ENCODE measurements at regions not wholly inside any gene's neighbourhood (a gene's known extent, or its start where the extent isn't known, plus 50 kb on each side); places are given as distances from the start of the nearest gene placed in this dataset.

DNA sequence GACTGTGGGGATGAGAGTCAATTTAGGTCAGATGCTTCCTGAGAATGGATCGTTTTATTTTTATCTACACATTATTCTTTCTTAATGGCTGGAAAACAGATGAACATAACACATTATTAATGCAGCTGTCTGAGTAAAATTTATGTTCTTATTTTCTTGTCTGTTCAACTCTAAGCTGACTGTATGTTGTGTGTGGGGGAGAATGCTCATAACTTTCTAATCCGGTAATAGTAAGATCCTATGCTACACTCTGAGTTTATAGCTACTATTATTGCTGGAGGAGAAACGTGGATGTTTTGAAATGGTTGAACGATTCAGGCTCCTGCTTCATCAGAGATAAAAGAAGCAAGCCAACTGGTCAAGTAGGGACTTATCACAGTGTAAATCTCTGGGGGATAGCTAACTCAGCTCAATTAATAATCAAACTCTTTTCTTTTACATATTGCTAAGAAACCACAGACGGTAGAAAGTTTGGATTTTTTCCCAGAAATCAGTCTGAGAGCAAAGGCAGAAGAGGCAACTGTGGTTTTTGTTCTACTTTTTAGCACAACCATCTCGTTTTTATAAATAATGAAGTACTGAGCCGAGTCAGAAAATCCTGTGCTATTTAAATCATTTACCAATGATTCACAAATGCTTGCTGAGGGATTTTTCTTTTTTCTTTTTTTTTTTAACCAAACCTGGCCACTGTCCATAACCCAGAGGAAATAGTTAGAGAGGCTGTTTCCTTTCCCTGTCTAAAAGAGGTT is 265.0 kb upstream of the FAM174A start:
- TF ChIP-seq, protein P1, sequence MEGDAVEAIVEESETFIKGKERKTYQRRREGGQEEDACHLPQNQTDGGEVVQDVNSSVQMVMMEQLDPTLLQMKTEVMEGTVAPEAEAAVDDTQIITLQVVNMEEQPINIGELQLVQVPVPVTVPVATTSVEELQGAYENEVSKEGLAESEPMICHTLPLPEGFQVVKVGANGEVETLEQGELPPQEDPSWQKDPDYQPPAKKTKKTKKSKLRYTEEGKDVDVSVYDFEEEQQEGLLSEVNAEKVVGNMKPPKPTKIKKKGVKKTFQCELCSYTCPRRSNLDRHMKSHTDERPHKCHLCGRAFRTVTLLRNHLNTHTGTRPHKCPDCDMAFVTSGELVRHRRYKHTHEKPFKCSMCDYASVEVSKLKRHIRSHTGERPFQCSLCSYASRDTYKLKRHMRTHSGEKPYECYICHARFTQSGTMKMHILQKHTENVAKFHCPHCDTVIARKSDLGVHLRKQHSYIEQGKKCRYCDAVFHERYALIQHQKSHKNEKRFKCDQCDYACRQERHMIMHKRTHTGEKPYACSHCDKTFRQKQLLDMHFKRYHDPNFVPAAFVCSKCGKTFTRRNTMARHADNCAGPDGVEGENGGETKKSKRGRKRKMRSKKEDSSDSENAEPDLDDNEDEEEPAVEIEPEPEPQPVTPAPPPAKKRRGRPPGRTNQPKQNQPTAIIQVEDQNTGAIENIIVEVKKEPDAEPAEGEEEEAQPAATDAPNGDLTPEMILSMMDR (IDR thresholded peaks at IDR 0.05), result no peak
- no peak for TF ChIP-seq POLR2AphosphoS5 (IDR thresholded peaks at IDR 0.05)
- no peak for TF ChIP-seq POLR2A (IDR thresholded peaks at IDR 0.05)
